ENCODE measurements at regions not wholly inside any gene's neighbourhood (a gene's known extent, or its start where the extent isn't known, plus 50 kb on each side); places are given as distances from the start of the nearest gene placed in this dataset.

GRCh38 chr3:159795681-159796175 is 192.9 kb upstream of the IL12A start:
- Histone ChIP-seq H3K9me3 (ENCODE audit: low read depth) (no peaks in the 10 kb centered on the region), H4K20me1 (ENCODE audit: low read depth) (no peaks in the 10 kb centered on the region), H3K9ac (no peak overlapping the region), H3K27me3 (no peaks in the 10 kb centered on the region), H3K4me1 (no peaks in the 10 kb centered on the region), H3K79me2 (ENCODE audit: low read depth) (no peaks in the 10 kb centered on the region), H3K4me3 (no peak overlapping the region), H3K36me3 (no peaks in the 10 kb centered on the region), H3F3A (ENCODE audit: low read depth) (no peaks in the 10 kb centered on the region), H3K27ac (no peak overlapping the region), H2AFZ (replicated peaks) (no peak overlapping the region), H3K4me2 (no peak overlapping the region)
- peaks cover 2% of the 10 kb centered on the region for H3K27me3 Mint-ChIP-seq (ENCODE audit: insufficient read depth, low read depth)
- H3K27ac Mint-ChIP-seq: no peak overlapping the region
- H3K4me3 Mint-ChIP-seq: no peak overlapping the region
- H3K4me1 Mint-ChIP-seq: peaks cover 18% of the 10 kb centered on the region
- TF ChIP-seq EZH2phosphoT487 (IDR thresholded peaks at IDR 0.05): no peak
- TF ChIP-seq, protein P1, sequence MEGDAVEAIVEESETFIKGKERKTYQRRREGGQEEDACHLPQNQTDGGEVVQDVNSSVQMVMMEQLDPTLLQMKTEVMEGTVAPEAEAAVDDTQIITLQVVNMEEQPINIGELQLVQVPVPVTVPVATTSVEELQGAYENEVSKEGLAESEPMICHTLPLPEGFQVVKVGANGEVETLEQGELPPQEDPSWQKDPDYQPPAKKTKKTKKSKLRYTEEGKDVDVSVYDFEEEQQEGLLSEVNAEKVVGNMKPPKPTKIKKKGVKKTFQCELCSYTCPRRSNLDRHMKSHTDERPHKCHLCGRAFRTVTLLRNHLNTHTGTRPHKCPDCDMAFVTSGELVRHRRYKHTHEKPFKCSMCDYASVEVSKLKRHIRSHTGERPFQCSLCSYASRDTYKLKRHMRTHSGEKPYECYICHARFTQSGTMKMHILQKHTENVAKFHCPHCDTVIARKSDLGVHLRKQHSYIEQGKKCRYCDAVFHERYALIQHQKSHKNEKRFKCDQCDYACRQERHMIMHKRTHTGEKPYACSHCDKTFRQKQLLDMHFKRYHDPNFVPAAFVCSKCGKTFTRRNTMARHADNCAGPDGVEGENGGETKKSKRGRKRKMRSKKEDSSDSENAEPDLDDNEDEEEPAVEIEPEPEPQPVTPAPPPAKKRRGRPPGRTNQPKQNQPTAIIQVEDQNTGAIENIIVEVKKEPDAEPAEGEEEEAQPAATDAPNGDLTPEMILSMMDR (IDR thresholded peaks at IDR 0.05): no peak
- no peak for TF ChIP-seq EZH2 (IDR thresholded peaks at IDR 0.05)
- no peak for DNase-seq (ENCODE audit: low spot score)
- H3K36me3 Mint-ChIP-seq: no peaks in the 10 kb centered on the region
- H3K9me3 Mint-ChIP-seq: no peaks in the 10 kb centered on the region

GRCh38 chr3:159796226-159796625 is 192.4 kb upstream of the IL12A start:
- Histone ChIP-seq H3K27ac (no peak overlapping the region), H2AFZ (replicated peaks) (no peak overlapping the region), H3K79me2 (ENCODE audit: low read depth) (no peaks in the 10 kb centered on the region), H4K20me1 (ENCODE audit: low read depth) (no peaks in the 10 kb centered on the region), H3K4me1 (no peaks in the 10 kb centered on the region), H3K9me3 (ENCODE audit: low read depth) (no peaks in the 10 kb centered on the region), H3K4me3 (no peak overlapping the region), H3K36me3 (no peaks in the 10 kb centered on the region), H3F3A (ENCODE audit: low read depth) (no peaks in the 10 kb centered on the region), H3K4me2 (no peak overlapping the region), H3K27me3 (no peaks in the 10 kb centered on the region), H3K9ac (no peak overlapping the region)
- Mint-ChIP-seq H3K36me3 (no peaks in the 10 kb centered on the region), H3K27ac (no peak overlapping the region), H3K4me1 (peaks cover 18% of the 10 kb centered on the region), H3K9me3 (no peaks in the 10 kb centered on the region), H3K4me3 (no peak overlapping the region), H3K27me3 (ENCODE audit: insufficient read depth, low read depth) (peaks cover 2% of the 10 kb centered on the region)
- no peak for TF ChIP-seq EZH2 (IDR thresholded peaks at IDR 0.05)
- TF ChIP-seq, protein P1 (IDR thresholded peaks at IDR 0.05): no peak
- TF ChIP-seq EZH2phosphoT487 (IDR thresholded peaks at IDR 0.05): no peak
- DNase-seq (ENCODE audit: low spot score): no peak

- Histone ChIP-seq H3K9me3 (ENCODE audit: low read depth) (no peaks in the 10 kb centered on the region), H3K36me3 (no peaks in the 10 kb centered on the region), H4K20me1 (ENCODE audit: low read depth) (no peaks in the 10 kb centered on the region), H3K4me1 (no peaks in the 10 kb centered on the region), H3K4me2 (no peak overlapping the region), H3K4me3 (no peak overlapping the region), H3K27ac (no peak overlapping the region), H2AFZ (replicated peaks) (no peak overlapping the region), H3K79me2 (ENCODE audit: low read depth) (no peaks in the 10 kb centered on the region), H3F3A (ENCODE audit: low read depth) (no peaks in the 10 kb centered on the region), H3K9ac (no peak overlapping the region), H3K27me3 (no peaks in the 10 kb centered on the region)
- Mint-ChIP-seq H3K4me1 (peaks cover 18% of the 10 kb centered on the region), H3K27ac (no peak overlapping the region), H3K36me3 (no peaks in the 10 kb centered on the region), H3K4me3 (no peak overlapping the region), H3K27me3 (ENCODE audit: insufficient read depth, low read depth) (peaks cover 2% of the 10 kb centered on the region), H3K9me3 (no peaks in the 10 kb centered on the region)
- TF ChIP-seq EZH2phosphoT487 (IDR thresholded peaks at IDR 0.05) (no peak), EZH2 (IDR thresholded peaks at IDR 0.05) (no peak)
- TF ChIP-seq, protein P1 (IDR thresholded peaks at IDR 0.05): no peak
- DNase-seq (ENCODE audit: low spot score): no peak
Observed at GRCh38 chr3:159796744-159797143, 191.9 kb upstream of the IL12A start.
